Heart left ventricle (tissue), 16 donors: ENCODE measurements at regions not wholly inside any gene's neighbourhood (a gene's known extent, or its start where the extent isn't known, plus 50 kb on each side); places are given as distances from the start of the nearest gene placed in this dataset.

Experiments used
- ATAC-seq, 4 donors: fragments of 200-7000 bp; cut with Tn5 transposase; one replicate each; pipeline ENCODE4 v1.9.1; 2020 to 2022; ENCODE audit warnings: moderate library complexity in 4 of 4, mild to moderate bottlenecking in 3 of 4, moderate number of reproducible peaks in 1 of 4
- DNase-seq, 5 donors: peaks; one replicate each; pipeline ENCODE4 v3.0.0-alpha.2; 2020
- H3K27ac ChIP-seq, 12 donors: fragments of 200-600 bp; sonication (generic) in 4 of 12; one replicate each; pipeline versions ENCODE4 v1.5.0 to v1.8.0; 2016 to 2022; ENCODE audit warnings: mild to moderate bottlenecking in 2 of 12
- H3K27me3 ChIP-seq, 9 donors: fragments of 200-600 bp; sonication (generic) in 2 of 9; one replicate each; pipeline versions ENCODE4 v1.5.1 to v1.8.0; 2016 to 2022; ENCODE audit warnings: mild to moderate bottlenecking in 3 of 9
- H3K36me3 ChIP-seq, 9 donors: fragments of 200-600 bp; sonication (generic) in 2 of 9; one replicate each; pipeline versions ENCODE4 v1.5.0 to v1.8.0; 2018 to 2022; ENCODE audit warnings: mild to moderate bottlenecking in 2 of 9
- H3K4me1 ChIP-seq, 12 donors: fragments of 200-600 bp; sonication (generic) in 4 of 12; one replicate each; pipeline versions ENCODE4 v1.5.0 to v1.8.0; 2016 to 2022; ENCODE audit warnings: mild to moderate bottlenecking in 3 of 12
- H3K4me3 ChIP-seq, 12 donors: fragments of 200-600 bp; sonication (generic) in 4 of 12; one replicate each; pipeline versions ENCODE4 v1.5.0 to v1.8.0; 2017 to 2022; ENCODE audit warnings: mild to moderate bottlenecking in 9 of 12, moderate library complexity in 4 of 12
- H3K9me3 ChIP-seq, 12 donors: fragments of 200-600 bp; sonication (generic) in 4 of 12; one replicate each; pipeline versions ENCODE4 v1.5.0 to v1.8.0; 2016 to 2022; ENCODE audit warnings: mild to moderate bottlenecking in 1 of 12
- CTCF ChIP-seq, 12 donors: fragments of 200-600 bp; sonication (generic) in 4 of 12; IDR thresholded peaks; one replicate each; pipeline versions ENCODE4 v1.5.0 to v1.8.0; 2018 to 2022; ENCODE audit warnings: antibody characterized with exemption in 12 of 12, mild to moderate bottlenecking in 5 of 12
- POLR2A ChIP-seq, 2 donors: fragments of 450-650 bp; IDR thresholded peaks; one replicate each; pipeline ENCODE4 v1.6.1; 2017; ENCODE audit warnings: antibody characterized with exemption in 2 of 2, mild to moderate bottlenecking in 2 of 2, moderate library complexity in 2 of 2
- WGBS, 4 donors: extraction: QIAGEN DNeasy Blood & Tissue Kit in 2 of 4; methylation state at CpG; one replicate each; pipeline versions ENCODE4 v1.1.5 to v1.1.7; 2013 to 2018; 5-methylcytosine and 5-hydroxymethylcytosine counted together
- intact Hi-C, 10 donors: fragments of 100-400 bp; cut with DNase I; formaldehyde crosslinking; loops; one replicate each; pipeline versions ENCODE4 v1.11.1 to v1.14.2; 2022
- donor health status: ischemic (EF 13 %, LVEDD 7.1; RV severe dilation, severe dysfunction).
- donor health status: healthy with polysubstance abuse.
- donor health status: DM: no; HTN: yes; CAD: no.
- donor health status: DM: no; HTN: no; CAD: no.
- donor health status: ischemic (EF 25% LVEDD 6.9; RV normal size, moderate dysfunction).
- donor health status: ischemic (EF 25% LVEDD 5.7; RV mildly dilated, moderate dysfunction).
- donor health status: healthy.
- donor health status: DM: yes; HTN: yes; CAD: no.
- donor health status: ischemic (EF 35%, LVEDD 5.7; RV mildly dilated, moderate dysfunction).
- donor health status: nonischemic (EF 11% LVEDD 7.7; RV severe dilation, severe dysfunction).
- donor health status: DM: yes; HTN: yes; CAD: no.
- donor health status: PGD.
- donor health status: ischemic (EF 29% LVEDD 5.4; RV normal size, mild dysfunction).
- donor health status: nonischemic (EF 23%, LVEDD 6.1; RV moderate dilation, normal function).

- Histone ChIP-seq H3K36me3 (no peaks in the 10 kb centered on the region), H3K27ac (peak overlapping the region in 1 of 12 donors; percentile 22), H3K9me3 (peaks cover 0 to 50% (median 2%) of the 10 kb centered on the region in 12 donors), H3K4me1 (peaks cover 0 to 22% (median 7%) of the 10 kb centered on the region in 12 donors), H3K27me3 (no peaks in the 10 kb centered on the region), H3K4me3 (no peak overlapping the region)
- DNase-seq (no peak), ATAC-seq (no peak)
- WGBS, 4 donors: 59 to 66% (median 62%) methylated on average over 2 of the region's 2 CpGs
- intact Hi-C loops: loop anchor here in 9 of 10 donors (5.0 to 10.0 kb wide), 7 partner anchors 83 to 665 kb away; no protein-coding TSS in a partner anchor
- TF ChIP-seq CTCF (IDR thresholded peaks at IDR 0.05) (no peak), POLR2A (IDR thresholded peaks at IDR 0.05) (no peak)
Observed at GRCh38 chr9:13689925-13690324, 410.4 kb upstream of the MPDZ start.

- Histone ChIP-seq H3K27me3 (no peaks in the 10 kb centered on the region), H3K9me3 (peaks cover 0 to 46% (median 0%) of the 10 kb centered on the region in 12 donors), H3K36me3 (no peaks in the 10 kb centered on the region), H3K27ac (peak overlapping the region in 6 of 12 donors; percentile 1 to 33 (median 16)), H3K4me1 (peaks cover 0 to 30% (median 12%) of the 10 kb centered on the region in 12 donors), H3K4me3 (no peak overlapping the region)
- intact Hi-C loops: loop anchor here in 9 of 10 donors (5.0 to 10.0 kb wide), 7 partner anchors 82 to 666 kb away; no protein-coding TSS in a partner anchor
- ATAC-seq (peak in 1 of 4 donors; percentile 23), DNase-seq (peak in 1 of 5 donors; percentile 32)
- WGBS, 4 donors: 86 to 96% (median 88%) methylated on average over 1 of the region's 1 CpG
- TF ChIP-seq CTCF (IDR thresholded peaks at IDR 0.05) (peak; percentile 35 to 64 (median 54)), POLR2A (IDR thresholded peaks at IDR 0.05) (no peak)
Observed at GRCh38 chr9:13688990-13689600, 409.6 kb upstream of the MPDZ start.

- DNase-seq (no peak), ATAC-seq (peak in 3 of 4 donors; percentile 12 to 37 (median 18))
- H3K27ac ChIP-seq: peak overlapping the region in 7 of 12 donors; percentile 1 to 33 (median 21)
- peaks cover 0 to 30% (median 13%) of the 10 kb centered on the region in 12 donors for H3K4me1 ChIP-seq
- H3K27me3 ChIP-seq: no peaks in the 10 kb centered on the region
- no peak for TF ChIP-seq POLR2A (IDR thresholded peaks at IDR 0.05)
- TF ChIP-seq CTCF (IDR thresholded peaks at IDR 0.05): no peak
- H3K4me3 ChIP-seq: no peak overlapping the region
- WGBS, 4 donors: 45 to 56% (median 50%) methylated on average over 4 of the region's 4 CpGs
- H3K9me3 ChIP-seq: peaks cover 0 to 46% (median 0%) of the 10 kb centered on the region in 12 donors
- no peaks in the 10 kb centered on the region for H3K36me3 ChIP-seq
- intact Hi-C loops: loop anchor here in 9 of 10 donors (5.0 to 10.0 kb wide), 7 partner anchors 81 to 666 kb away; no protein-coding TSS in a partner anchor
Observed at GRCh38 chr9:13688223-13688989, 408.9 kb upstream of the MPDZ start.

GRCh38 chr9:13684656-13685055, 405.2 kb upstream of the MPDZ start:
- intact Hi-C loops: loop anchor here in 9 of 10 donors (5.0 to 10.0 kb wide), 7 partner anchors 77 to 670 kb away; no protein-coding TSS in a partner anchor

More at GRCh38 chr9:13684656-13685055, 405.2 kb upstream of the MPDZ start:
- Histone ChIP-seq H3K27ac (peak overlapping the region in 2 of 12 donors; percentile 7 to 14), H3K4me3 (no peak overlapping the region), H3K27me3 (no peaks in the 10 kb centered on the region), H3K9me3 (peaks cover 0 to 36% (median 2%) of the 10 kb centered on the region in 12 donors), H3K4me1 (peaks cover 0 to 30% (median 13%) of the 10 kb centered on the region in 12 donors), H3K36me3 (no peaks in the 10 kb centered on the region)
- 17 to 37% (median 18%) methylated on average over 2 of the region's 2 CpGs for WGBS, 4 donors
- DNase-seq (no peak), ATAC-seq (peak in 1 of 4 donors; percentile 26)
- no peak for TF ChIP-seq CTCF (IDR thresholded peaks at IDR 0.05)
- no peak for TF ChIP-seq POLR2A (IDR thresholded peaks at IDR 0.05)
